Right lobe of liver (tissue), 6 donors: ENCODE measurements at regions not wholly inside any gene's neighbourhood (a gene's known extent, or its start where the extent isn't known, plus 50 kb on each side); places are given as distances from the start of the nearest gene placed in this dataset.

Experiments used
- ATAC-seq, 4 donors: fragments of 200-7000 bp; cut with Tn5 transposase; one replicate each; pipeline ENCODE4 v1.9.1; 2020; ENCODE audit warnings: mild to moderate bottlenecking in 4 of 4, moderate library complexity in 4 of 4
- DNase-seq, 3 donors: peaks; one replicate each; pipeline ENCODE4 v3.0.0-alpha.2; 2020
- H3K27ac ChIP-seq, 3 donors: fragments of 200-600 bp; one replicate each; pipeline ENCODE4 v1.8.0; 2022
- H3K27me3 ChIP-seq, 2 donors: fragments of 200-600 bp; one replicate each; pipeline ENCODE4 v1.8.0; 2022
- H3K36me3 ChIP-seq, 4 donors: fragments of 200-600 bp; sonication (generic) in 1 of 4; one replicate each; pipeline versions ENCODE4 v1.5.1 to v1.8.0; 2017 to 2022; ENCODE audit warnings: control low read depth in 1 of 4
- H3K4me1 ChIP-seq, 4 donors: fragments of 200-600 bp; sonication (generic) in 1 of 4; one replicate each; pipeline versions ENCODE4 v1.5.1 to v1.8.0; 2017 to 2022; ENCODE audit warnings: control low read depth in 1 of 4
- H3K4me3 ChIP-seq, 3 donors: fragments of 200-600 bp; one replicate each; pipeline ENCODE4 v1.8.0; 2022
- H3K9me3 ChIP-seq, 4 donors: fragments of 200-600 bp; sonication (generic) in 1 of 4; one replicate each; pipeline versions ENCODE4 v1.5.1 to v1.8.0; 2017 to 2022; ENCODE audit warnings: control low read depth in 1 of 4
- POLR2A ChIP-seq: fragments of 450-650 bp; IDR thresholded peaks from one replicate; pipeline ENCODE4 v1.6.1; 2017; ENCODE audit warnings: antibody characterized with exemption, mild to moderate bottlenecking
- WGBS: methylation state at CpG from one replicate; pipeline ENCODE4 v1.1.6; 2018; ENCODE audit warnings: low coverage, low lambda C conversion rate; ENCODE audit not compliant: insufficient coverage; ENCODE audit errors: missing lambda C conversion rate; 5-methylcytosine and 5-hydroxymethylcytosine counted together
- intact Hi-C, 2 donors: fragments of 100-400 bp; cut with DNase I; formaldehyde crosslinking; loops; one replicate each; pipeline versions ENCODE4 v1.11.2 to v1.14.1; 2022
- TF ChIP-seq, protein P1 (sequence below), 4 donors: fragments of 200-600 bp in 3 of 4; fragments of 450-650 bp in 1 of 4; IDR thresholded peaks; one replicate each; pipeline versions ENCODE4 v1.5.1 to v1.8.0; 2016 to 2022; ENCODE audit warnings: antibody characterized with exemption in 4 of 4, mild to moderate bottlenecking in 2 of 4
- donor health status: DM: no; HTN: yes; CAD: no.
- donor health status: DM: no; HTN: no; CAD: no.
- donor health status: DM: no; HTN: no; CAD: no.
- donor health status: DM: no; HTN: yes; CAD: no.
- donor health status: DM: no; HTN: yes; CAD: no.

DNA sequence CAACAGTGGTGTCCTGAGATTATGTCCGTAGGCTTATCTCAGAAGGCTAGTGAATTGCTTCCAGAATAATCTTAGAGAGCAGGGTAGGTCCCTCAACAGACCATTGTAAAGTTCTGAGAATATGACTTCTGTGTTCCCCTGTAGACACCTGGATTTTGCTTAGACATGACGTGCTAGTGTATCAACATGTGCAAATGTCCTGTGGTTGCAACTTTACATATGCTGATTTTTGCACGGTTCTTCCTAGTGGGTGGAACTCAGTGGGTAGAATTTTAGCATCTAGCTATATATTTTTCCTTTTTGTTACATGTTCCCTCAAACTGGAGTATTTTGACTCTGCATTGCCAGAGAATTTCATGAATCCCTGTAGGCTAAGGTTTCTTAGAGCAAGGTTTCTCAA lies 459.2 kb downstream of the RNF144B start:
- WGBS, result 75% methylated on average over 3 of the region's 3 CpGs
- ATAC-seq (no peak), DNase-seq (no peak)
- intact Hi-C loops, result no loop called here
- Histone ChIP-seq H3K4me3 (no peak overlapping the region), H3K4me1 (no peaks in the 10 kb centered on the region), H3K36me3 (no peaks in the 10 kb centered on the region), H3K27me3 (no peaks in the 10 kb centered on the region), H3K27ac (no peak overlapping the region), H3K9me3 (no peaks in the 10 kb centered on the region)
- TF ChIP-seq, protein P1, sequence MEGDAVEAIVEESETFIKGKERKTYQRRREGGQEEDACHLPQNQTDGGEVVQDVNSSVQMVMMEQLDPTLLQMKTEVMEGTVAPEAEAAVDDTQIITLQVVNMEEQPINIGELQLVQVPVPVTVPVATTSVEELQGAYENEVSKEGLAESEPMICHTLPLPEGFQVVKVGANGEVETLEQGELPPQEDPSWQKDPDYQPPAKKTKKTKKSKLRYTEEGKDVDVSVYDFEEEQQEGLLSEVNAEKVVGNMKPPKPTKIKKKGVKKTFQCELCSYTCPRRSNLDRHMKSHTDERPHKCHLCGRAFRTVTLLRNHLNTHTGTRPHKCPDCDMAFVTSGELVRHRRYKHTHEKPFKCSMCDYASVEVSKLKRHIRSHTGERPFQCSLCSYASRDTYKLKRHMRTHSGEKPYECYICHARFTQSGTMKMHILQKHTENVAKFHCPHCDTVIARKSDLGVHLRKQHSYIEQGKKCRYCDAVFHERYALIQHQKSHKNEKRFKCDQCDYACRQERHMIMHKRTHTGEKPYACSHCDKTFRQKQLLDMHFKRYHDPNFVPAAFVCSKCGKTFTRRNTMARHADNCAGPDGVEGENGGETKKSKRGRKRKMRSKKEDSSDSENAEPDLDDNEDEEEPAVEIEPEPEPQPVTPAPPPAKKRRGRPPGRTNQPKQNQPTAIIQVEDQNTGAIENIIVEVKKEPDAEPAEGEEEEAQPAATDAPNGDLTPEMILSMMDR (IDR thresholded peaks at IDR 0.05), result no peak
- TF ChIP-seq POLR2A, result no peak

DNA sequence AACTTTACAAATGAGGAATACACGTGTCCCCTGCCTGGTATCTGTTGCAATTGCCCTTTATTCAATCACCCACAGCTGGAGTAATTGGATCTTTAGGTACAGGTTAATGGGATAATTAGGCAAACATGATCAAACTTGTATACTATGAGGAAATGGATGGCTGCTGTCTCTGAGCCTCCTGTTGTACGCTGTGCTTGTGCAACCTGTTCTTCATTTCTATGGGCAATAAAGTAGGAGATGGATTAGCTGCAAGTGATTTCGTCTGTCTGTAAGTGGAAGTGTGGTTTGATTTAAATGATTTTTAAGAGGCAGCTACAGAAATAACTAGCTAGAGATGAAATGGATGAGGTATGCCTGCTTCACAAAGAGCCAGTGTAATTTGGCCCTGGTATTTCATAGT lies 474.1 kb downstream of the RNF144B start:
- H3K4me3 ChIP-seq, result no peak overlapping the region
- 17% methylated on average over 3 of the region's 3 CpGs for WGBS
- DNase-seq (no peak), ATAC-seq (no peak)
- H3K4me1 ChIP-seq, result no peaks in the 10 kb centered on the region
- H3K27me3 ChIP-seq, result no peaks in the 10 kb centered on the region
- TF ChIP-seq, protein P1 (IDR thresholded peaks at IDR 0.05), result no peak
- no peak for TF ChIP-seq POLR2A
- no peak overlapping the region for H3K27ac ChIP-seq
- no peaks in the 10 kb centered on the region for H3K9me3 ChIP-seq
- intact Hi-C loops, result no loop called here
- no peaks in the 10 kb centered on the region for H3K36me3 ChIP-seq

DNA sequence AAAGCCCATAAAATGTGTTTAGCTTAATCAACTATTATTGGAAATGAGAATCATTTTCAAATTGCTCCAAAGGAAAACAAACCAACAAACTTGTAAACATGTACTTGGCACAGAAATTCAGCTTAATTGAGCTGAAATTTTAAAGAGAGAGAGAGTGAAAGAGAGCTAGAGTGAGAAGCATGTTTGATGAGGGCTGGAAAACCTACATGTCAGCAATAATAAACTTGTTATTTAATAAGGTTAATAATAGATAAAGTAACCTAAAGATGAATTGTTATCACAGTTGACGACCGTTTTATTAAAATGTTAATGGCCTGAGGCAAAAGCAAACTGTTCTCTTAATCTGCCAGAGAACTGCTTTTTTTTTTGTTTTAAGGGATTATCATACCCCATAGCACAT lies 496.1 kb downstream of the RNF144B start:
- Histone ChIP-seq H3K4me1 (no peaks in the 10 kb centered on the region), H3K27ac (no peak overlapping the region), H3K36me3 (no peaks in the 10 kb centered on the region), H3K4me3 (no peak overlapping the region), H3K27me3 (no peaks in the 10 kb centered on the region), H3K9me3 (no peaks in the 10 kb centered on the region)
- no peak for ATAC-seq
- intact Hi-C loops, result no loop called here
- TF ChIP-seq, protein P1 (IDR thresholded peaks at IDR 0.05), result no peak
- TF ChIP-seq POLR2A, result no peak
- no peak for DNase-seq
- 56% methylated on average over 2 of the region's 2 CpGs for whole genome bisulfite sequencing

DNA sequence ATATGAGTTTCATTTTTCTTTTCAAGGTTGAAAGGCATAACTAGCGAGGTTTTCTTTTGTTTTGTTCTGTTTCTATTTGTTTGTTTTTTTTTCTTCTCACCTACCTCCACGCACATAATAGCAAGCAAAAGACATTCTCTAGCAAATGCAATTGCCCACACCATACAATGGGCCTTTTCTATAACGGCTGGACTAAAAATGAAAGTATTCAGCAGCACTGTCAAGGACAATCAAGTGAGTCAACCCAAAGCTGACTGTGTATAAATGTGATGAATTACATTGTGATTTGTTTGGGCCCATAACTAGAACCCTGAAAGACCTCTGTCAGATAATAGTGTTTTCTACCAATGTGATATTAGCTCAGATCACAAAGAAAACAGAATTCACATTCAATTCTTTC lies 496.7 kb downstream of the RNF144B start:
- DNase-seq (no peak), ATAC-seq (no peak)
- intact Hi-C loops, result no loop called here
- H3K27me3 ChIP-seq, result no peaks in the 10 kb centered on the region
- TF ChIP-seq, protein P1 (IDR thresholded peaks at IDR 0.05), result no peak
- TF ChIP-seq POLR2A, result no peak
- H3K27ac ChIP-seq, result no peak overlapping the region
- H3K4me1 ChIP-seq, result no peaks in the 10 kb centered on the region
- H3K4me3 ChIP-seq, result no peak overlapping the region
- H3K36me3 ChIP-seq, result no peaks in the 10 kb centered on the region
- WGBS, result 53% methylated on average over 3 of the region's 3 CpGs
- H3K9me3 ChIP-seq, result no peaks in the 10 kb centered on the region
